WTC11 (cell line): ENCODE measurements at regions not wholly inside any gene's neighbourhood (a gene's known extent, or its start where the extent isn't known, plus 50 kb on each side); places are given as distances from the start of the nearest gene placed in this dataset.

Experiments used
- ATAC-seq: fragments of 200-7000 bp; cut with Tn5 transposase; 2 replicates; pipeline ENCODE4 v1.10.0; 2021; ENCODE audit warnings: mild to moderate bottlenecking, moderate library complexity
- CTCF ChIA-PET: fragments of 300-600 bp; sonication (Branson Sonifier 250); formaldehyde crosslinking; loops from one replicate; lab custom pipeline; 2021; ENCODE audit warnings: antibody characterized with exemption; lab: Charles Lee
- POLR2A ChIA-PET: fragments of 350-600 bp; sonication (Branson Sonifier 250); formaldehyde crosslinking; loops from one replicate; lab custom pipeline; 2021; ENCODE audit warnings: antibody characterized with exemption; lab: Charles Lee
- DNase-seq: peaks from one replicate; pipeline ENCODE4 v3.0.0; 2021; ENCODE audit warnings: low spot score
- H3K27ac Mint-ChIP-seq: 2 replicates; pipeline ENCODE4 v1.8.0; 2021; ENCODE audit warnings: mixed read lengths
- H3K27me3 Mint-ChIP-seq: 2 replicates; pipeline ENCODE4 v1.8.0; 2021; ENCODE audit warnings: low read depth, mild to moderate bottlenecking, moderate library complexity, mixed read lengths
- H3K36me3 Mint-ChIP-seq: 2 replicates; pipeline ENCODE4 v1.8.0; 2021; ENCODE audit warnings: mixed read lengths
- H3K4me1 Mint-ChIP-seq: 2 replicates; pipeline ENCODE4 v1.8.0; 2022; ENCODE audit warnings: mixed read lengths
- H3K4me3 Mint-ChIP-seq: 2 replicates; pipeline ENCODE4 v1.8.0; 2021; ENCODE audit warnings: mild to moderate bottlenecking, moderate library complexity, mixed read lengths
- H3K9me3 Mint-ChIP-seq: 2 replicates; pipeline ENCODE4 v1.8.0; 2021; ENCODE audit warnings: mixed read lengths
- CBFB ChIP-seq: sonication (generic); formaldehyde crosslinking; IDR thresholded peaks from 2 replicates; pipeline ENCODE4 v1.8.1; 2022; ENCODE audit warnings: mild to moderate bottlenecking, low read depth, missing genetic modification reagents
- ESRRA ChIP-seq: sonication (generic); formaldehyde crosslinking; IDR thresholded peaks from 2 replicates; pipeline ENCODE4 v1.8.1; 2022; ENCODE audit warnings: mild to moderate bottlenecking, missing genetic modification reagents, borderline replicate concordance
- FOXJ3 ChIP-seq: sonication (generic); formaldehyde crosslinking; IDR thresholded peaks from 2 replicates; pipeline ENCODE4 v1.9.0; 2021; ENCODE audit warnings: missing genetic modification reagents, mild to moderate bottlenecking, borderline replicate concordance
- NFYB ChIP-seq: sonication (generic); formaldehyde crosslinking; conservative IDR thresholded peaks from 2 replicates; pipeline ENCODE4 v1.8.0; 2022; ENCODE audit warnings: low read depth, missing genetic modification reagents
- NR1H2 ChIP-seq: sonication (generic); formaldehyde crosslinking; IDR thresholded peaks from 2 replicates; pipeline ENCODE4 v1.9.0; 2021; ENCODE audit warnings: mild to moderate bottlenecking, moderate library complexity, missing genetic modification reagents
- NR3C1 ChIP-seq: sonication (generic); formaldehyde crosslinking; conservative IDR thresholded peaks from 2 replicates; pipeline ENCODE4 v1.8.1; 2023; ENCODE audit warnings: low read depth, mild to moderate bottlenecking, missing genetic modification reagents
- TCF7 ChIP-seq: sonication (generic); formaldehyde crosslinking; IDR thresholded peaks from 2 replicates; pipeline ENCODE4 v1.8.0; 2022; ENCODE audit warnings: mild to moderate bottlenecking, low read depth, missing genetic modification reagents, moderate library complexity
- ZBTB43 ChIP-seq: sonication (generic); formaldehyde crosslinking; IDR thresholded peaks from 2 replicates; pipeline ENCODE4 v1.8.1; 2023; ENCODE audit warnings: mild to moderate bottlenecking, missing genetic modification reagents
- ZNF138 ChIP-seq: sonication (generic); formaldehyde crosslinking; conservative IDR thresholded peaks from 2 replicates; pipeline ENCODE4 v1.8.1; 2022; ENCODE audit warnings: mild to moderate bottlenecking, moderate library complexity, missing genetic modification reagents
- ZNF219 ChIP-seq: sonication (generic); formaldehyde crosslinking; IDR thresholded peaks from 2 replicates; pipeline ENCODE4 v1.8.0; 2023; ENCODE audit warnings: missing genetic modification reagents, mild to moderate bottlenecking, borderline replicate concordance
- ZNF263 ChIP-seq: sonication (generic); formaldehyde crosslinking; IDR thresholded peaks from 2 replicates; pipeline ENCODE4 v1.8.1; 2022; ENCODE audit warnings: low read depth, mild to moderate bottlenecking, moderate library complexity, missing genetic modification reagents
- ZNF512 ChIP-seq: sonication (generic); formaldehyde crosslinking; IDR thresholded peaks from 2 replicates; pipeline ENCODE4 v1.8.1; 2022; ENCODE audit warnings: missing genetic modification reagents, borderline replicate concordance
- ZSCAN18 ChIP-seq: fragments of 250-450 bp; sonication (Bioruptor Pico); IDR thresholded peaks from 2 replicates; pipeline ENCODE4 v2.1.2; 2022; ENCODE audit warnings: mild to moderate bottlenecking, moderate library complexity
- TF ChIP-seq, protein P1 (sequence below): fragments of 250-450 bp; sonication (Bioruptor Pico); IDR thresholded peaks from 2 replicates; pipeline ENCODE4 v1.9.0; 2021; ENCODE audit warnings: mild to moderate bottlenecking
- TF ChIP-seq, protein P2 (sequence below): sonication (generic); formaldehyde crosslinking; IDR thresholded peaks from 2 replicates; pipeline ENCODE4 v1.8.1; 2022; ENCODE audit warnings: low read depth, missing genetic modification reagents, borderline replicate concordance
- TF ChIP-seq, protein P3 (sequence below): fragments of 200-600 bp; IDR thresholded peaks from 2 replicates; pipeline ENCODE4 v1.8.0; 2022; ENCODE audit warnings: antibody characterized with exemption
- TF ChIP-seq, protein P4 (sequence below): sonication (generic); formaldehyde crosslinking; conservative IDR thresholded peaks from 2 replicates; pipeline ENCODE4 v1.8.1; 2022; ENCODE audit warnings: mild to moderate bottlenecking, missing genetic modification reagents

- TF ChIP-seq, protein P1, sequence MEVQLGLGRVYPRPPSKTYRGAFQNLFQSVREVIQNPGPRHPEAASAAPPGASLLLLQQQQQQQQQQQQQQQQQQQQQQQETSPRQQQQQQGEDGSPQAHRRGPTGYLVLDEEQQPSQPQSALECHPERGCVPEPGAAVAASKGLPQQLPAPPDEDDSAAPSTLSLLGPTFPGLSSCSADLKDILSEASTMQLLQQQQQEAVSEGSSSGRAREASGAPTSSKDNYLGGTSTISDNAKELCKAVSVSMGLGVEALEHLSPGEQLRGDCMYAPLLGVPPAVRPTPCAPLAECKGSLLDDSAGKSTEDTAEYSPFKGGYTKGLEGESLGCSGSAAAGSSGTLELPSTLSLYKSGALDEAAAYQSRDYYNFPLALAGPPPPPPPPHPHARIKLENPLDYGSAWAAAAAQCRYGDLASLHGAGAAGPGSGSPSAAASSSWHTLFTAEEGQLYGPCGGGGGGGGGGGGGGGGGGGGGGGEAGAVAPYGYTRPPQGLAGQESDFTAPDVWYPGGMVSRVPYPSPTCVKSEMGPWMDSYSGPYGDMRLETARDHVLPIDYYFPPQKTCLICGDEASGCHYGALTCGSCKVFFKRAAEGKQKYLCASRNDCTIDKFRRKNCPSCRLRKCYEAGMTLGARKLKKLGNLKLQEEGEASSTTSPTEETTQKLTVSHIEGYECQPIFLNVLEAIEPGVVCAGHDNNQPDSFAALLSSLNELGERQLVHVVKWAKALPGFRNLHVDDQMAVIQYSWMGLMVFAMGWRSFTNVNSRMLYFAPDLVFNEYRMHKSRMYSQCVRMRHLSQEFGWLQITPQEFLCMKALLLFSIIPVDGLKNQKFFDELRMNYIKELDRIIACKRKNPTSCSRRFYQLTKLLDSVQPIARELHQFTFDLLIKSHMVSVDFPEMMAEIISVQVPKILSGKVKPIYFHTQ (CRISPR knock-in tag), result no peak
- TF ChIP-seq ZNF512 (CRISPR knock-in tag), result no peak
These were observed 154.8 kb upstream of the LRIG3 start (continued) for GRCh38 chr12:59075141-59075540.

- no peak for ATAC-seq
- POLR2A ChIA-PET, result no interaction called here
- CTCF ChIA-PET, result interaction anchor here (0.5 to 1.3 kb wide), 3 partner anchors 44 to 627 kb away, joined by 3 to 4 read pairs (median 4); no protein-coding TSS in a partner anchor
- DNase-seq, result no peak
- H3K27me3 Mint-ChIP-seq, result no peaks in the 10 kb centered on the region
- no peaks in the 10 kb centered on the region for H3K36me3 Mint-ChIP-seq
- no peak overlapping the region for H3K27ac Mint-ChIP-seq
- no peaks in the 10 kb centered on the region for H3K9me3 Mint-ChIP-seq
- TF ChIP-seq TCF7 (CRISPR knock-in tag) (no peak), NR1H2 (CRISPR knock-in tag) (no peak), FOXJ3 (CRISPR knock-in tag) (no peak), ZSCAN18 (CRISPR knock-in tag) (no peak), ZBTB43 (no peak), ZNF263 (CRISPR knock-in tag) (no peak), NR3C1 (CRISPR knock-in tag) (no peak), ZNF219 (CRISPR knock-in tag) (no peak), ESRRA (CRISPR knock-in tag) (no peak), ZNF138 (CRISPR knock-in tag) (no peak), CBFB (CRISPR knock-in tag) (no peak), NFYB (CRISPR knock-in tag) (no peak)
- TF ChIP-seq, protein P2, sequence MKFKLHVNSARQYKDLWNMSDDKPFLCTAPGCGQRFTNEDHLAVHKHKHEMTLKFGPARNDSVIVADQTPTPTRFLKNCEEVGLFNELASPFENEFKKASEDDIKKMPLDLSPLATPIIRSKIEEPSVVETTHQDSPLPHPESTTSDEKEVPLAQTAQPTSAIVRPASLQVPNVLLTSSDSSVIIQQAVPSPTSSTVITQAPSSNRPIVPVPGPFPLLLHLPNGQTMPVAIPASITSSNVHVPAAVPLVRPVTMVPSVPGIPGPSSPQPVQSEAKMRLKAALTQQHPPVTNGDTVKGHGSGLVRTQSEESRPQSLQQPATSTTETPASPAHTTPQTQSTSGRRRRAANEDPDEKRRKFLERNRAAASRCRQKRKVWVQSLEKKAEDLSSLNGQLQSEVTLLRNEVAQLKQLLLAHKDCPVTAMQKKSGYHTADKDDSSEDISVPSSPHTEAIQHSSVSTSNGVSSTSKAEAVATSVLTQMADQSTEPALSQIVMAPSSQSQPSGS (CRISPR knock-in tag), result no peak
- TF ChIP-seq, protein P3, sequence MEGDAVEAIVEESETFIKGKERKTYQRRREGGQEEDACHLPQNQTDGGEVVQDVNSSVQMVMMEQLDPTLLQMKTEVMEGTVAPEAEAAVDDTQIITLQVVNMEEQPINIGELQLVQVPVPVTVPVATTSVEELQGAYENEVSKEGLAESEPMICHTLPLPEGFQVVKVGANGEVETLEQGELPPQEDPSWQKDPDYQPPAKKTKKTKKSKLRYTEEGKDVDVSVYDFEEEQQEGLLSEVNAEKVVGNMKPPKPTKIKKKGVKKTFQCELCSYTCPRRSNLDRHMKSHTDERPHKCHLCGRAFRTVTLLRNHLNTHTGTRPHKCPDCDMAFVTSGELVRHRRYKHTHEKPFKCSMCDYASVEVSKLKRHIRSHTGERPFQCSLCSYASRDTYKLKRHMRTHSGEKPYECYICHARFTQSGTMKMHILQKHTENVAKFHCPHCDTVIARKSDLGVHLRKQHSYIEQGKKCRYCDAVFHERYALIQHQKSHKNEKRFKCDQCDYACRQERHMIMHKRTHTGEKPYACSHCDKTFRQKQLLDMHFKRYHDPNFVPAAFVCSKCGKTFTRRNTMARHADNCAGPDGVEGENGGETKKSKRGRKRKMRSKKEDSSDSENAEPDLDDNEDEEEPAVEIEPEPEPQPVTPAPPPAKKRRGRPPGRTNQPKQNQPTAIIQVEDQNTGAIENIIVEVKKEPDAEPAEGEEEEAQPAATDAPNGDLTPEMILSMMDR, result no peak
- TF ChIP-seq, protein P4, sequence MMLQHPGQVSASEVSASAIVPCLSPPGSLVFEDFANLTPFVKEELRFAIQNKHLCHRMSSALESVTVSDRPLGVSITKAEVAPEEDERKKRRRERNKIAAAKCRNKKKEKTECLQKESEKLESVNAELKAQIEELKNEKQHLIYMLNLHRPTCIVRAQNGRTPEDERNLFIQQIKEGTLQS (CRISPR knock-in tag), result no peak
- TF ChIP-seq, all 79 proteins: peak for 0
- Mint-ChIP-seq H3K4me1 (no peaks in the 10 kb centered on the region), H3K4me3 (no peak overlapping the region)
These were observed 150.1 kb upstream of the LRIG3 start for GRCh38 chr12:59070322-59070933.
